IMR-90 (cell line): ENCODE measurements at regions not wholly inside any gene's neighbourhood (a gene's known extent, or its start where the extent isn't known, plus 50 kb on each side); places are given as distances from the start of the nearest gene placed in this dataset.

Source experiments
- ATAC-seq: fragments of 200-7000 bp; cut with Tn5 transposase; 2 replicates; pipeline ENCODE4 v1.9.1; 2020; ENCODE audit warnings: low read depth, mild to moderate bottlenecking, moderate library complexity
- BruUV-seq: library from RNA; stranded (reverse); fragments of 400-500 nt; replicated peaks from 2 replicates; lab custom pipeline; 2021; lab: Mats Ljungman, UMichigan
- CTCF ChIA-PET: fragments of 300-600 bp; formaldehyde crosslinking; extraction: SDS; loops from one replicate; lab custom pipeline; 2021; ENCODE audit warnings: antibody characterized with exemption; lab: Yijun Ruan, JAX
- POLR2A ChIA-PET: fragments of 300-600 bp; sonication (Branson Sonifier 250); formaldehyde crosslinking; loops from one replicate; lab custom pipeline; 2022; ENCODE audit warnings: antibody characterized with exemption; ENCODE audit not compliant: unreplicated experiment; lab: Charles Lee
- DNase-seq: peaks from one replicate; pipeline ENCODE4 v3.0.0; 2013
- H2AFZ ChIP-seq: replicated peaks from 2 replicates; pipeline ENCODE3; 2013; ENCODE audit warnings: low read length, mild to moderate bottlenecking; ENCODE audit not compliant: poor library complexity
- H2AK5ac ChIP-seq: 2 replicates; pipeline ENCODE4 v1.6.1; 2013; ENCODE audit warnings: low read depth, low read length, inconsistent platforms
- H2AK9ac ChIP-seq: replicated peaks from 2 replicates; pipeline ENCODE3; 2013; ENCODE audit warnings: mild to moderate bottlenecking, low read depth, low read length, moderate library complexity; ENCODE audit not compliant: poor library complexity
- H2BK120ac ChIP-seq: 2 replicates; pipeline ENCODE4 v1.6.1; 2013; ENCODE audit warnings: low read depth, low read length, inconsistent platforms
- H2BK15ac ChIP-seq: 3 replicates; pipeline ENCODE4 v1.6.1; 2013; ENCODE audit warnings: low read depth, low read length, inconsistent platforms
- H2BK20ac ChIP-seq: 2 replicates; pipeline ENCODE4 v1.6.1; 2013; ENCODE audit warnings: low read depth, mild to moderate bottlenecking, inconsistent platforms, low read length, moderate library complexity
- H2BK5ac ChIP-seq: 2 replicates; pipeline ENCODE4 v1.6.1; 2013; ENCODE audit warnings: mild to moderate bottlenecking, low read depth, low read length, inconsistent platforms; ENCODE audit not compliant: poor library complexity, severe bottlenecking
- H3K14ac ChIP-seq: replicated peaks from 2 replicates; pipeline ENCODE4 v1.6.1; 2013; ENCODE audit warnings: low read depth, low read length, inconsistent platforms
- H3K18ac ChIP-seq: 2 replicates; pipeline ENCODE4 v1.6.1; 2013; ENCODE audit warnings: low read depth, low read length, control low read depth
- H3K23ac ChIP-seq: 2 replicates; pipeline ENCODE4 v1.6.1; 2013; ENCODE audit warnings: low read depth, low read length, inconsistent platforms
- H3K27ac ChIP-seq: 2 replicates; pipeline ENCODE4 v1.5.1; 2013; ENCODE audit warnings: mild to moderate bottlenecking, control low read depth, low read length; ENCODE audit not compliant: insufficient read depth
- H3K27me3 ChIP-seq: 2 replicates; pipeline ENCODE4 v1.6.1; 2013; ENCODE audit warnings: low read length; ENCODE audit not compliant: control insufficient read depth, insufficient read depth
- H3K36me3 ChIP-seq: 2 replicates; pipeline ENCODE4 v1.6.1; 2013; ENCODE audit warnings: low read length, mixed read lengths; ENCODE audit not compliant: control insufficient read depth, insufficient read depth
- H3K4ac ChIP-seq: 2 replicates; pipeline ENCODE4 v1.6.1; 2013; ENCODE audit warnings: low read depth, low read length, inconsistent platforms
- H3K4me1 ChIP-seq: 2 replicates; pipeline ENCODE4 v1.6.1; 2013; ENCODE audit warnings: low read length, mixed read lengths; ENCODE audit not compliant: control insufficient read depth, insufficient read depth
- H3K4me2 ChIP-seq: 2 replicates; pipeline ENCODE4 v1.6.1; 2013; ENCODE audit warnings: low read depth, mild to moderate bottlenecking, control low read depth, low read length, moderate library complexity
- H3K4me3 ChIP-seq: 2 replicates; pipeline ENCODE4 v1.5.1; 2013; ENCODE audit warnings: low read depth, mild to moderate bottlenecking, control low read depth, low read length, moderate library complexity; ENCODE audit not compliant: insufficient read depth
- H3K56ac ChIP-seq: 2 replicates; pipeline ENCODE4 v1.6.1; 2013; ENCODE audit warnings: low read length, inconsistent platforms; ENCODE audit not compliant: insufficient read depth; ENCODE audit errors: extremely low read depth
- H3K79me1 ChIP-seq, 2 experiments: 2 replicates each; pipeline ENCODE4 v1.6.1; 2013; ENCODE audit warnings: low read length in 2 of 2, inconsistent platforms in 1 of 2, low read depth in 1 of 2
- H3K9ac ChIP-seq: 2 replicates; pipeline ENCODE4 v1.6.1; 2013; ENCODE audit warnings: low read depth, low read length, control low read depth
- H3K9me1 ChIP-seq: 2 replicates; pipeline ENCODE4 v1.6.1; 2013; ENCODE audit warnings: low read length, inconsistent platforms; ENCODE audit not compliant: insufficient read depth
- H3K9me3 ChIP-seq: 2 replicates; pipeline ENCODE4 v1.6.1; 2013; ENCODE audit warnings: low read length; ENCODE audit not compliant: control insufficient read depth, insufficient read depth
- H4K20me1 ChIP-seq: 2 replicates; pipeline ENCODE4 v1.6.1; 2013; ENCODE audit warnings: low read length, inconsistent platforms; ENCODE audit not compliant: insufficient read depth
- H4K5ac ChIP-seq: 2 replicates; pipeline ENCODE4 v1.6.1; 2013; ENCODE audit warnings: mild to moderate bottlenecking, low read depth, low read length, control low read depth
- H4K8ac ChIP-seq, 2 experiments: 2 replicates each; pipeline ENCODE4 v1.6.1; 2013; ENCODE audit warnings: low read depth in 2 of 2, low read length in 2 of 2, control low read depth in 1 of 2, inconsistent platforms in 1 of 2
- H4K91ac ChIP-seq: 2 replicates; pipeline ENCODE4 v1.6.1; 2013; ENCODE audit warnings: low read depth, low read length, inconsistent platforms; ENCODE audit not compliant: insufficient read depth
- BHLHE40 ChIP-seq: fragments of 150-350 bp; IDR thresholded peaks from 2 replicates; pipeline ENCODE4 v1.6.1; 2016; ENCODE audit warnings: mild to moderate bottlenecking, low read depth, low read length
- CEBPB ChIP-seq: IDR thresholded peaks from 2 replicates; pipeline ENCODE4 v1.6.1; 2012; ENCODE audit warnings: low read depth, low read length, improper control_type of control experiment
- CHD1 ChIP-seq: IDR thresholded peaks from 2 replicates; pipeline ENCODE4 v1.6.1; 2012; ENCODE audit warnings: low read depth, low read length, improper control_type of control experiment
- CTCF ChIP-seq: conservative IDR thresholded peaks from 2 replicates; pipeline ENCODE4 v1.5.1; 2012; ENCODE audit warnings: mild to moderate bottlenecking, low read depth, low read length, improper control_type of control experiment
- FOS ChIP-seq: fragments of 150-350 bp; IDR thresholded peaks from 2 replicates; pipeline ENCODE4 v1.6.1; 2016; ENCODE audit warnings: low read depth, low read length
- MAFK ChIP-seq: IDR thresholded peaks from 2 replicates; pipeline ENCODE4 v1.6.1; 2012; ENCODE audit warnings: low read depth, low read length, improper control_type of control experiment
- MAZ ChIP-seq: IDR thresholded peaks from 2 replicates; pipeline ENCODE4 v1.6.1; 2012; ENCODE audit warnings: low read depth, mild to moderate bottlenecking, low read length, improper control_type of control experiment, moderate library complexity, borderline replicate concordance
- MXI1 ChIP-seq: IDR thresholded peaks from 2 replicates; pipeline ENCODE4 v1.6.1; 2012; ENCODE audit warnings: low read depth, mild to moderate bottlenecking, low read length, moderate library complexity, borderline replicate concordance
- NFE2L2 ChIP-seq: fragments of 150-350 bp; IDR thresholded peaks from 2 replicates; pipeline ENCODE4 v1.6.1; 2016; ENCODE audit warnings: low read depth, mild to moderate bottlenecking, low read length
- RAD21 ChIP-seq: IDR thresholded peaks from 2 replicates; pipeline ENCODE4 v1.6.1; 2012; ENCODE audit warnings: low read length, improper control_type of control experiment
- RCOR1 ChIP-seq: IDR thresholded peaks from 2 replicates; pipeline ENCODE4 v1.6.1; 2012; ENCODE audit warnings: mild to moderate bottlenecking, low read length, improper control_type of control experiment; ENCODE audit not compliant: insufficient replicate concordance
- RFX5 ChIP-seq: IDR thresholded peaks from 2 replicates; pipeline ENCODE4 v1.8.0; 2012; ENCODE audit warnings: low read depth, mild to moderate bottlenecking, low read length, moderate library complexity
- SMC3 ChIP-seq: fragments of 150-350 bp; IDR thresholded peaks from 2 replicates; pipeline ENCODE4 v1.6.1; 2016; ENCODE audit warnings: low read depth, mild to moderate bottlenecking, antibody characterized with exemption, low read length, moderate library complexity
- WGBS, 2 experiments: methylation state at CpG; one replicate each; pipeline versions ENCODE4 v1.1.5 to v1.1.7; 2013; ENCODE audit warnings: missing lambda C conversion rate in 2 of 2; ENCODE audit not compliant: insufficient read length in 1 of 2; ENCODE audit errors: extremely low coverage in 2 of 2; 5-methylcytosine and 5-hydroxymethylcytosine counted together
- dilution Hi-C: fragments of 300-500 bp; cut with HindIII; formaldehyde crosslinking; loops from one replicate; pipeline ENCODE4 v1.14.3; 2018; ENCODE audit warnings: low sequenced_read_pairs; ENCODE audit not compliant: unreplicated experiment
- in situ Hi-C: fragments of 300-500 bp; cut with MboI; formaldehyde crosslinking; loops from 3 replicates; pipeline ENCODE4 v1.14.3; 2019; ENCODE audit warnings: low sequenced_read_pairs, inconsistent platforms, mixed read lengths
- intact Hi-C: fragments of 100-400 bp; cut with micrococcal nuclease; formaldehyde crosslinking; loops from 2 replicates; pipeline ENCODE4 v1.10.0; 2022

- Histone ChIP-seq H3K4me3 (no peak overlapping the region), H2AK9ac (no peak overlapping the region), H2BK120ac (no peak overlapping the region), H4K91ac (no peak overlapping the region), H2BK15ac (no peak overlapping the region), H3K9me1 (no peaks in the 10 kb centered on the region), H4K5ac (no peak overlapping the region), H3K9ac (no peak overlapping the region), H2BK5ac (no peak overlapping the region), H3K14ac (no peak overlapping the region), H3K4me1 (no peaks in the 10 kb centered on the region), H4K20me1 (no peaks in the 10 kb centered on the region), H3K23ac (no peak overlapping the region), H3K36me3 (no peaks in the 10 kb centered on the region), H2BK20ac (no peak overlapping the region), H3K27me3 (no peaks in the 10 kb centered on the region), H3K56ac (no peak overlapping the region), H3K18ac (no peak overlapping the region), H3K4me2 (no peak overlapping the region), H4K8ac (no peak overlapping the region), H2AK5ac (no peak overlapping the region), H3K9me3 (peaks cover 6% of the 10 kb centered on the region; the same call in 1 of the 2 replicates), H2AFZ (no peak overlapping the region), H3K79me1 (no peaks in the 10 kb centered on the region), H3K27ac (no peak overlapping the region), H3K4ac (no peak overlapping the region)
- ChIA-PET POLR2A (no interaction called here), CTCF (no interaction called here)
- BruUV-seq = no TSS peak
- ATAC-seq (no peak), DNase-seq (no peak)
- in situ Hi-C loops = no loop called here
- intact Hi-C loops = no loop called here
- no peak for TF ChIP-seq MAZ
- TF ChIP-seq NFE2L2 = no peak
- no peak for TF ChIP-seq CTCF
- no peak for TF ChIP-seq CEBPB
- no peak for TF ChIP-seq MXI1
- TF ChIP-seq FOS = no peak
- no peak for TF ChIP-seq MAFK
- TF ChIP-seq BHLHE40 = no peak
- no peak for TF ChIP-seq CHD1
- TF ChIP-seq RAD21 = no peak
- TF ChIP-seq RFX5 = no peak
- TF ChIP-seq RCOR1 = no peak
- TF ChIP-seq SMC3 = no peak
- no CpG with 5 or more reads among the region's 1 CpG for WGBS, 2 experiments
- dilution Hi-C loops = no loop called here
Observed at GRCh38 chr2:136550181-136550580, 215.2 kb upstream of the THSD7B start.
